Activated CD8-positive, alpha-beta T cell treated with anti-CD3 and anti-CD28 coated beads, Interleukin-2, amount 10 ng/mL, durations not matched to agents 7 days and 5 days (primary cell): ENCODE measurements at regions not wholly inside any gene's neighbourhood (a gene's known extent, or its start where the extent isn't known, plus 50 kb on each side); places are given as distances from the start of the nearest gene placed in this dataset.

ENCODE experiments used
- ATAC-seq: fragments of 150-1000 bp; cut with Tn5 transposase; one replicate; pipeline ENCODE4 v1.10.0; 2021; ENCODE audit warnings: moderate library complexity
- CTCF ChIA-PET: fragments of 350-600 bp; sonication (Branson Sonifier 250); formaldehyde crosslinking; loops from one replicate; lab custom pipeline; 2021; ENCODE audit warnings: antibody characterized with exemption; lab: Charles Lee
- POLR2A ChIA-PET: fragments of 350-600 bp; sonication (Branson Sonifier 250); formaldehyde crosslinking; loops from one replicate; lab custom pipeline; 2021; ENCODE audit warnings: antibody characterized with exemption; lab: Charles Lee
- DNase-seq: peaks from one replicate; pipeline ENCODE4 v3.0.0-alpha.2; 2020
- H3K27ac Mint-ChIP-seq: one replicate; pipeline ENCODE4 v1.8.0; 2021; ENCODE audit warnings: mild to moderate bottlenecking, mixed read lengths
- H3K27me3 Mint-ChIP-seq: one replicate; pipeline ENCODE4 v1.8.0; 2021; ENCODE audit warnings: low read depth, mixed read lengths
- H3K36me3 Mint-ChIP-seq: one replicate; pipeline ENCODE4 v1.8.0; 2021; ENCODE audit warnings: low read depth, mixed read lengths
- H3K4me1 Mint-ChIP-seq: one replicate; pipeline ENCODE4 v1.8.0; 2021; ENCODE audit warnings: low read depth, mixed read lengths
- H3K4me3 Mint-ChIP-seq: one replicate; pipeline ENCODE4 v1.8.0; 2021; ENCODE audit warnings: mild to moderate bottlenecking, mixed read lengths
- H3K9me3 Mint-ChIP-seq: one replicate; pipeline ENCODE4 v1.8.0; 2022; ENCODE audit warnings: mixed read lengths; ENCODE audit not compliant: insufficient read depth

DNA sequence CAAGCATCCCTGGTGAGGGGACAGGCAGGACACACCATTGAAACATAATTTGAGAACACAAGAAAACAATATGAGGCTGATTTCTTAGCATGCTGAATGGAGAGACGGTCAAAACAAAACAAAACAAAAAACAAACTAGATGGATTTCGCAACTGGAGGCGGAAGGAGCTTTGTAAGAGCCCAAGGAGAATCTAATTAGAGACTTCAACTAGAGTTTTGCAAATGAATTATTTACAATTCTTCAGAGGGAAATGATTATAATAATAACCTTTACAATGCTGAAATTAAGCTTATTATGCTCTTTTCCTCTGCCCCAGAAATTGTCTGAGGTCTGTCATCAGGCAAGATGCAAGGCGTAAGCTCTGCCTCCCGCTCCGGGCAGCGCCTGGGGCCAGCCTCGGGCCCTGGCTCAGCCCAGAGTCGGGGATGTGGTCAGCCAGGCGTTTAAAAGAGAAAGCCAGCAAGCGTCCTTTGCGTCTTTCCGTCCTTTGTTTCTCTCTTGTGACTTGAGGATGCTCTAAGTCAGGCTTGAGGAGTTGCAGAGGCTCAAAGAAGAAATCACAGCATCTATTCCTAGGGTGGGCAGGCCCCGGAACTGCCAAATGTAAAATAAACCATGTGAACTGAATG, 139.6 kb downstream of the TWIST2 start:
- CTCF ChIA-PET: no interaction called here
- H3K27ac Mint-ChIP-seq: no peak overlapping the region
- DNase-seq: no peak
- no peaks in the 10 kb centered on the region for H3K4me1 Mint-ChIP-seq
- H3K27me3 Mint-ChIP-seq: peaks cover 2% of the 10 kb centered on the region
- no peaks in the 10 kb centered on the region for H3K9me3 Mint-ChIP-seq
- no peaks in the 10 kb centered on the region for H3K36me3 Mint-ChIP-seq
- ATAC-seq: no peak
- no peak overlapping the region for H3K4me3 Mint-ChIP-seq
- POLR2A ChIA-PET: no interaction called here

DNA sequence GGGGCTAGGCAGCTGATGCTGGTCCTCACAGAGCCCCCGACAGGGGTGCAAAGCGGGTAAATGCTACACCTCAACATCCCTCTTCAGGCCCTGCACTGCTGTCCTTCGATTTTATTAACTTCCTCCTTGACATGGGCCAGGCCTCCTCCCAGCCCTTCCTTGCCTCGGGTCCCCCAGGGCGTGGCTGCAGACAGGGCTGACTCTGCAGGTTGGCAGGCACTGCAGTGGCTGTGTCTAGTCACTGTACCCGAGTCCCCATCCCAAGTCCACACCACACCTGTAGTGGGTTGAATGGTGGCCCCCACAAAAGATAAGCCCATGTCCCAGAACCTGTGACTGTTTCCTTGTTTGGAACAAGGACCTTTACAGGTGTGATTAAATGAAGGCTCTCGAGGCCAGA, 140.2 kb downstream of the TWIST2 start:
- ATAC-seq: no peak
- CTCF ChIA-PET: no interaction called here
- no peaks in the 10 kb centered on the region for H3K4me1 Mint-ChIP-seq
- no peak overlapping the region for H3K4me3 Mint-ChIP-seq
- H3K36me3 Mint-ChIP-seq: no peaks in the 10 kb centered on the region
- no peaks in the 10 kb centered on the region for H3K27me3 Mint-ChIP-seq
- H3K9me3 Mint-ChIP-seq: no peaks in the 10 kb centered on the region
- H3K27ac Mint-ChIP-seq: no peak overlapping the region
- DNase-seq: no peak
- POLR2A ChIA-PET: no interaction called here

DNA sequence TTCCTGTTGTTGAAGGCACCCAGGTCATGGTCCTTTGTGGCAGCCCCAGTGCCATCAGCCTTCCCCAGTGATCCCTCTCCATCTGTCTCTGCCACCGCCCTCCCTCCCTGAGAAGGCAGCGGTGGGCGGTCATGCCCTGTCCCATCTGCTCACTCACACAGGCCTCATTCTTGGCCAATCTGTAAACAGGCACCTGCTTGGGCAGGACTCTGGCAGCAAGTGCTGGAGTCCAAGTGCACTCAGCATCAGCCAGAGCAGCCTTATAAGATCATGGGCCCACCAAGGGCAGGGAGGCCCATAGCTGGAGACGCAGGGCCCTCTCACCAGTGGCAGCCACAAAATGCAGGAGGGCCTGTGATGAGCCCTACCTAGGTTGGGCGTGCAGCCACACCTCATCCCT, 140.9 kb downstream of the TWIST2 start:
- Mint-ChIP-seq H3K27me3 (no peaks in the 10 kb centered on the region), H3K9me3 (no peaks in the 10 kb centered on the region), H3K36me3 (no peaks in the 10 kb centered on the region), H3K27ac (no peak overlapping the region), H3K4me3 (no peak overlapping the region), H3K4me1 (no peaks in the 10 kb centered on the region)
- ATAC-seq (no peak), DNase-seq (no peak)
- POLR2A ChIA-PET: no interaction called here
- CTCF ChIA-PET: no interaction called here

DNA sequence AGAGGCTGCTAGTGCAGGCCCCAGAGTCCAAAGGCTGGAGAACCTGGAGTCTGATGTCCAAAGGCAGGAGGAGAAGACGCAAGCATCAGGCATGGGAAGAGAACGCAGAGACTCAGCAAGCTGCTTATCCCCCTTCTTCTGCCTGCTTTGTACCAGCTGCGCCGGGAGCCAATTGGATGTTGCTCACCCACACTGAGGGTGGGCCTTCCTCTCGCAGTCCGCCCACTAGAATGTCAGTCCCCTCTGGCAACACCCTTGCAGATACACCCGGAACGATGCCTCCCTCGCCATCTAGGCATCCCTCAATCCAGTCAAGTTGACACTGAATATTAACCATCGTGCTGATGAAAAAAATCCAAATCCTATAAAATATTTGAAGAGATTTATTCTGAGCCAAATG, 141.6 kb downstream of the TWIST2 start:
- H3K27ac Mint-ChIP-seq: no peak overlapping the region
- POLR2A ChIA-PET: no interaction called here

DNA sequence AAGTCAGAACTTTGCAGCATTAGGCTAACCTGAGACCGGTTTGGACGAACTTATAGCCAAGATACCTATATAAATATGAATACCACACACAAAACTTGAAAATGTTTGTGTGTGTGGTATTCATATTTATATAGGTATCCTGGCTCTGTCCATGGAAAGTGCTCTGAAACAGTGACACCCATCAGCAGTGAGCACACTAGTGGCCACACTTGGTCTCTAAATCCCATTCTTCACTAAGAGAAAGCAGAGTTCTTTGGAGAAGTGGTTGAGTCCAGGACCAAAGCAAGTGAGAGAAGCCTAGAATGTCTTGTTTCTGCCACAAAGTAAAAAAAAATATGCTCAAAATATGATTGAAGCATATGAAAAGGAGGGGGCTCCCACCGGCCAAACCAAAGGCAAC, 146.5 kb downstream of the TWIST2 start:
- Mint-ChIP-seq H3K27me3 (peaks cover 3% of the 10 kb centered on the region), H3K27ac (no peak overlapping the region), H3K4me3 (no peak overlapping the region), H3K9me3 (no peaks in the 10 kb centered on the region), H3K36me3 (no peaks in the 10 kb centered on the region), H3K4me1 (no peaks in the 10 kb centered on the region)
- ChIA-PET CTCF (no interaction called here), POLR2A (interaction anchor here (0.8 kb wide), 1 partner anchor 966 kb away, joined by 4 read pairs; no protein-coding TSS in a partner anchor)
- ATAC-seq (no peak), DNase-seq (no peak)

More for the DNA sequence above, 141.6 kb downstream of the TWIST2 start:
- no peaks in the 10 kb centered on the region for H3K4me1 Mint-ChIP-seq
- H3K9me3 Mint-ChIP-seq: no peaks in the 10 kb centered on the region
- no peak overlapping the region for H3K4me3 Mint-ChIP-seq
- DNase-seq (no peak), ATAC-seq (no peak)
- H3K36me3 Mint-ChIP-seq: no peaks in the 10 kb centered on the region
- CTCF ChIA-PET: no interaction called here
- peaks cover 3% of the 10 kb centered on the region for H3K27me3 Mint-ChIP-seq

DNA sequence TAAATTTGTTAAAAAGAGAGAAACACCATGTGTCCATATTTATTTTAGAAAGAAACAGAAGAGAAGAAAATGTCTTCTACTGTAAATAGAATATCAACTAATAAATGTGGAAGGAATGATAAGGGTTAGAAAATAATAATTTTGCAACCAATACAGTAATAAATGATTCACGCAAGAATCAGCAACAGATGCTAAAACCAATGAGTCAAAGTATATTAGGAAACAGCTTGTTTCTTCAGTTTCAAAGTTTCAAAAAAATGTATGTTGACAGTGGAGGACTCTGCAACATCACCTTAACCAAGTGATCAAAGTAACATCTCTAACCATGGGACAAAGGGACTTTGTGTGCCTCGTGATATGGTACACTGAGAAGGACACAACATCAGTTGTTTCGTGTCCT, 147.0 kb downstream of the TWIST2 start:
- Mint-ChIP-seq H3K36me3 (no peaks in the 10 kb centered on the region), H3K27me3 (peaks cover 3% of the 10 kb centered on the region), H3K9me3 (no peaks in the 10 kb centered on the region), H3K4me3 (no peak overlapping the region), H3K4me1 (no peaks in the 10 kb centered on the region), H3K27ac (no peak overlapping the region)
- POLR2A ChIA-PET: no interaction called here
- ATAC-seq (no peak), DNase-seq (no peak)
- CTCF ChIA-PET: no interaction called here

DNA sequence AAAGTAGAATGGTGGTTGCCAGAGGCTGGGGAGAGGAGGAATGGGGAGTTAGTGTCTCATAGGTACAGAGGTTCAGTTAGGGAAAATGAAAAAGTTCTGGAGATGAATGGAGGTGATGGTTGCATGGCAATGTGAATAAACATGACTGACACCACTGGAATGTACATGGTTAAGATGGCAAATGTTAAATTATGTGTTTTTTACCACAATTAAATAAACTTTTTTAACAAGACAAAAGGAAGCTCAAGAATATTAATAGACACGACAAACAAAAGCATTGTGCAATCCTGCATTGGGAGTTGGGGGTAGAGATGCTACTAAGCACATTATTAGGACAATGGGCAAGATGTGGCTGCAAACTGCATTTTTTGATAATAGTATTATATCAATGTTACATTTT, 147.7 kb downstream of the TWIST2 start:
- Mint-ChIP-seq H3K4me1 (no peaks in the 10 kb centered on the region), H3K9me3 (no peaks in the 10 kb centered on the region), H3K27me3 (peaks cover 3% of the 10 kb centered on the region), H3K4me3 (no peak overlapping the region), H3K36me3 (no peaks in the 10 kb centered on the region), H3K27ac (no peak overlapping the region)
- DNase-seq: no peak
- ChIA-PET CTCF (no interaction called here), POLR2A (no interaction called here)
- no peak for ATAC-seq

DNA sequence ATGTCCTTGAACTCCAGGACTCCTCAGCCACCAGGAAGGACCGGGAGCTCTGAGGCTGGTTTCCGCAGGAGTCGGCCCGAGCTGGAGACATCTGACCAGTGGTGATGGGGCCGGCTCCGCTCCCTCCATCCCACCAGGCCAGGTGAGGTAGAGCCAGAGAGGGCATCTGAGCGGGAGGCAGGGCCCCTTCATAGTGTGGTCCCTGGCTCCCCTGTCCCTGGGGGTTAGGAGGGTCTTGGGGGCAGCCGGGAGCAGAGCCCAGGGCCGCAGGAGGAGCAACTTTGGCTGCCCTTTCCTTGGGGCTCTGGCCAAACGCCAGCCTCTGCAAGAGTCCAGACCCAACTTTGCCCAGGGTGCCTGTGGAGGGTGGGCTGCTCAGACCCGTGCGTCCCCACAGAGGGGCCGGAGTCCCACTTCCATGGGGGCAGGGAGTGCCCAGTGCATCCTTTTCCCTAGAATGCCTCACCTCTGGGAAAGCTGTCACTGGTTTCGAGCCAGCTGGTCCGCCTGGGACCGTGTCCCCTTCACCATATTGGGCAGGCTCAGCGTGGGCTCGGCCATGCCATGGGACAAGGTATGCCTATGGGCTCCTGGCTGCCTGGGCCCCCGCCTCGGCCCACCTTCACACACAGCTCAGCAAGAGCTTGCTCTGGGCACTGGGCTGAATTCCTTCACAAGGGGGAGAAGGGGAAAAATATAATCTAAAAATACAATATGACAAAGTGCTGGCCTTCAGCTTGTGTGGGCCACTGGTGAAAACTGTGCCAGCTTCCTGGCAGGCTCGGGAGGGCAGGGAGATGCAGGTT, 148.6 kb downstream of the TWIST2 start:
- POLR2A ChIA-PET: no interaction called here
- Mint-ChIP-seq H3K4me3 (no peak overlapping the region), H3K9me3 (no peaks in the 10 kb centered on the region), H3K36me3 (no peaks in the 10 kb centered on the region), H3K27me3 (peaks cover 3% of the 10 kb centered on the region), H3K27ac (no peak overlapping the region), H3K4me1 (no peaks in the 10 kb centered on the region)
- no peak for ATAC-seq
- CTCF ChIA-PET: no interaction called here
- no peak for DNase-seq

DNA sequence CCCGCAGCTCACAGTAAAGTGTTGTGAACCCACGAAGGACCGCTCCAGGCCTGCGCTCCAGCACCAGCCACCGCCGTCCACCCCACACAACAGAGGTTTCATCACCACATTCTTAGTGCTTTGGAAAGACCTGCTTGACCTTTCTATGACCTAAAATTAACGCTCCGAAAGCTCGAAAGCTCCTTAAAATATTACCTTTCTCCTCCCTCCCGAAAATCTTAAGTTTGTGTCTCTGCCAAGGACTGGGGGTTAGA, 149.2 kb downstream of the TWIST2 start:
- CTCF ChIA-PET: no interaction called here
- no peaks in the 10 kb centered on the region for H3K4me1 Mint-ChIP-seq

DNA sequence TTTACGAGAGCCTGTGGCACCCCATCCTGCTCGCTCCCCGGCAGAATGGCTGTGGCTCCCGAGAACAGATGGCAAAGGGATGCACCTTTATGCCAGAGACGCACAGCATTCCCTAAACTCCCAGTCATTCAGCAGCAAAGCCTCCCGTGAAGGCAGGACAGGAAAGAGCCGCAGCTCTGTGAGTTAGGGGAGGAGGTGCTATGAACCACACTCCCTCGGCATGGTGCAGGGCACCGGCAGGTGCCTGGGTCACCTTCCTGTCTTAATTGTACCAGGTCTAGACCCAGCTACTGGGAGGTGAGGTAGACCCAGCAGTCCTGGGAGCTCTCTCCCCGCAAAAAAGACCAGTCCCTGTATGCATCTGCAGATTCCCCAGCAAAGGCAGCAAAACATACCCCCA, 149.8 kb downstream of the TWIST2 start:
- DNase-seq (no peak), ATAC-seq (no peak)
- H3K4me3 Mint-ChIP-seq: no peak overlapping the region
- no peaks in the 10 kb centered on the region for H3K9me3 Mint-ChIP-seq
- peaks cover 3% of the 10 kb centered on the region for H3K27me3 Mint-ChIP-seq
- CTCF ChIA-PET: no interaction called here
- H3K4me1 Mint-ChIP-seq: no peaks in the 10 kb centered on the region
- H3K27ac Mint-ChIP-seq: no peak overlapping the region
- H3K36me3 Mint-ChIP-seq: no peaks in the 10 kb centered on the region
- POLR2A ChIA-PET: no interaction called here

More for the DNA sequence above, 149.2 kb downstream of the TWIST2 start:
- Mint-ChIP-seq H3K4me3 (no peak overlapping the region), H3K36me3 (no peaks in the 10 kb centered on the region), H3K27ac (no peak overlapping the region), H3K9me3 (no peaks in the 10 kb centered on the region), H3K27me3 (peaks cover 3% of the 10 kb centered on the region)
- DNase-seq (no peak), ATAC-seq (no peak)
- POLR2A ChIA-PET: no interaction called here
